ENCODE measurements at regions not wholly inside any gene's neighbourhood (a gene's known extent, or its start where the extent isn't known, plus 50 kb on each side); places are given as distances from the start of the nearest gene placed in this dataset.

GRCh38 chr2:15803543-15804245 is 136.7 kb upstream of the MYCN start:
- TF ChIP-seq SIN3A (IDR thresholded peaks at IDR 0.05; ENCODE audit: borderline replicate concordance, insufficient read depth, low read length) (no peak), FOXP2 (optimal IDR thresholded peaks at IDR 0.05; ENCODE audit: borderline replicate concordance, extremely low read depth, extremely low read length, insufficient read depth) (no peak), TAF1 (IDR thresholded peaks at IDR 0.05; ENCODE audit: borderline replicate concordance, insufficient read depth, low read length) (no peak), REST (IDR thresholded peaks at IDR 0.05; ENCODE audit: insufficient read depth in 1 of 2, low read depth in 2 of 2, low read length in 2 of 2) (no peak)

GRCh38 chr2:15804246-15804619 is 136.1 kb upstream of the MYCN start:
- TF ChIP-seq POLR2AphosphoS5 (IDR thresholded peaks at IDR 0.05; ENCODE audit: low read depth, low read length): no peak
- TF ChIP-seq SIN3A (IDR thresholded peaks at IDR 0.05; ENCODE audit: borderline replicate concordance, insufficient read depth, low read length): no peak
- TF ChIP-seq FOXP2 (optimal IDR thresholded peaks at IDR 0.05; ENCODE audit: borderline replicate concordance, extremely low read depth, extremely low read length, insufficient read depth): no peak
- no peak for TF ChIP-seq TAF1 (IDR thresholded peaks at IDR 0.05; ENCODE audit: borderline replicate concordance, insufficient read depth, low read length)
- no peak for TF ChIP-seq REST (IDR thresholded peaks at IDR 0.05; ENCODE audit: insufficient read depth in 1 of 2, low read depth in 2 of 2, low read length in 2 of 2)

- no peak for TF ChIP-seq REST (IDR thresholded peaks at IDR 0.05; ENCODE audit: insufficient read depth in 1 of 2, low read depth in 2 of 2, low read length in 2 of 2)
- no peak for TF ChIP-seq SIN3A (IDR thresholded peaks at IDR 0.05; ENCODE audit: borderline replicate concordance, insufficient read depth, low read length)
- no peak for TF ChIP-seq TAF1 (IDR thresholded peaks at IDR 0.05; ENCODE audit: borderline replicate concordance, insufficient read depth, low read length)
- TF ChIP-seq FOXP2 (optimal IDR thresholded peaks at IDR 0.05; ENCODE audit: borderline replicate concordance, extremely low read depth, extremely low read length, insufficient read depth): no peak
- TF ChIP-seq POLR2AphosphoS5 (IDR thresholded peaks at IDR 0.05; ENCODE audit: low read depth, low read length): no peak
Observed at GRCh38 chr2:15804691-15805090, 135.7 kb upstream of the MYCN start.

GRCh38 chr2:15805206-15805605 is 135.1 kb upstream of the MYCN start:
- TF ChIP-seq REST (IDR thresholded peaks at IDR 0.05; ENCODE audit: insufficient read depth in 1 of 2, low read depth in 2 of 2, low read length in 2 of 2) (no peak), SIN3A (IDR thresholded peaks at IDR 0.05; ENCODE audit: borderline replicate concordance, insufficient read depth, low read length) (no peak), FOXP2 (optimal IDR thresholded peaks at IDR 0.05; ENCODE audit: borderline replicate concordance, extremely low read depth, extremely low read length, insufficient read depth) (no peak), TAF1 (IDR thresholded peaks at IDR 0.05; ENCODE audit: borderline replicate concordance, insufficient read depth, low read length) (no peak), POLR2AphosphoS5 (IDR thresholded peaks at IDR 0.05; ENCODE audit: low read depth, low read length) (no peak)
